C4-2B (cell line): ENCODE measurements at regions not wholly inside any gene's neighbourhood (a gene's known extent, or its start where the extent isn't known, plus 50 kb on each side); places are given as distances from the start of the nearest gene placed in this dataset.

Source experiments
- ZFX ChIP-seq: fragments of 450-650 bp; IDR thresholded peaks from 2 replicates; pipeline ENCODE4 v1.6.1; 2017
- TF ChIP-seq, protein P1 (sequence below): fragments of 450-650 bp; conservative IDR thresholded peaks from 2 replicates; pipeline ENCODE4 v1.5.1; 2017; ENCODE audit warnings: mild to moderate bottlenecking

DNA sequence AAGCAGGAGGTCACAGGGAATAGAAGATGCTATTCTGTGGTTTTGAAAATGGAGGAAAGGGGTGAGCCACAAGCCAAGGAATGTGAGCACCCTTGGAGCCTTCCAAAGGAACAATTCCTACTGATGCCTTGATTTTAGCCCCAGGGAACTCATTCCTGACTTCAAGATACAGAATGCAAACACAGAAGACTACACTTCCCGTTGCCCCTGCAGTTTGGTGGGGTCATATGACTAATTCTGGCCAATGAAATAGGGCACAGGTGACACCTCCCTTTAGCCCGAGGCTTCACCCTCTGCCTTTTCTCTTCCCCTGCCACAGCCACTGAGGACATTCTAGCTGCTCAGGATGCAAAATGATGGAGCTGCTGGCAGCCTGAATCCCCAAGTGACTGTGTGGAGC is 126.1 kb downstream of the INHBB start:
- TF ChIP-seq, protein P1, sequence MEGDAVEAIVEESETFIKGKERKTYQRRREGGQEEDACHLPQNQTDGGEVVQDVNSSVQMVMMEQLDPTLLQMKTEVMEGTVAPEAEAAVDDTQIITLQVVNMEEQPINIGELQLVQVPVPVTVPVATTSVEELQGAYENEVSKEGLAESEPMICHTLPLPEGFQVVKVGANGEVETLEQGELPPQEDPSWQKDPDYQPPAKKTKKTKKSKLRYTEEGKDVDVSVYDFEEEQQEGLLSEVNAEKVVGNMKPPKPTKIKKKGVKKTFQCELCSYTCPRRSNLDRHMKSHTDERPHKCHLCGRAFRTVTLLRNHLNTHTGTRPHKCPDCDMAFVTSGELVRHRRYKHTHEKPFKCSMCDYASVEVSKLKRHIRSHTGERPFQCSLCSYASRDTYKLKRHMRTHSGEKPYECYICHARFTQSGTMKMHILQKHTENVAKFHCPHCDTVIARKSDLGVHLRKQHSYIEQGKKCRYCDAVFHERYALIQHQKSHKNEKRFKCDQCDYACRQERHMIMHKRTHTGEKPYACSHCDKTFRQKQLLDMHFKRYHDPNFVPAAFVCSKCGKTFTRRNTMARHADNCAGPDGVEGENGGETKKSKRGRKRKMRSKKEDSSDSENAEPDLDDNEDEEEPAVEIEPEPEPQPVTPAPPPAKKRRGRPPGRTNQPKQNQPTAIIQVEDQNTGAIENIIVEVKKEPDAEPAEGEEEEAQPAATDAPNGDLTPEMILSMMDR, result no peak
- TF ChIP-seq ZFX, result no peak
